DOHH2 (cell line): ENCODE measurements at regions not wholly inside any gene's neighbourhood (a gene's known extent, or its start where the extent isn't known, plus 50 kb on each side); places are given as distances from the start of the nearest gene placed in this dataset.

Experiments
- EZH2phosphoT487 ChIP-seq: fragments of 200-600 bp; sonication (generic); IDR thresholded peaks from 2 replicates; pipeline ENCODE4 v1.6.1; 2017; ENCODE audit warnings: borderline replicate concordance, mild to moderate bottlenecking, antibody characterized with exemption, low read length, moderate library complexity, mixed read lengths
- TF ChIP-seq, protein P1 (sequence below): fragments of 200-600 bp; sonication (generic); IDR thresholded peaks from one replicate; pipeline ENCODE4 v1.5.1; 2014; ENCODE audit warnings: antibody characterized with exemption, mild to moderate bottlenecking, low read depth, low read length; ENCODE audit not compliant: poor library complexity, severe bottlenecking

DNA sequence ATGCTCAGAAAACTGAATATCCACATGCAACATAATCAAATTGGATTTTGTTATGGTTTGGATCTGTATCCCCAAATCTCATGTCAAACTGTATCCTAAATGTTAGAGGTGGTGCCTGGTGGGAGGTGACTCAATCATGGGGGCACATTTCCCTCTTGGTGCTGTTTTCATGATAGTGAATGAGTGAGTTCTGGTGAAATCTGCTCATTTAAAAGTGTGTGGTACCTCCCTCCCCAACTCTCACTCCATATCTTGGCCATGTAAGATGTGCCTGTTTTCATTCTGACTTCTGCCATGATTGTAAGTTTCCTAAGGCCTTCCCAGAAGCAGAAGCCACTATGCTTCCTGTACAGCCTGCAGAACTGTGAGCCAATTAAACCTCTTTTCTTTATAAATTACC lies 239.6 kb upstream of the KLF14 start:
- TF ChIP-seq, protein P1, sequence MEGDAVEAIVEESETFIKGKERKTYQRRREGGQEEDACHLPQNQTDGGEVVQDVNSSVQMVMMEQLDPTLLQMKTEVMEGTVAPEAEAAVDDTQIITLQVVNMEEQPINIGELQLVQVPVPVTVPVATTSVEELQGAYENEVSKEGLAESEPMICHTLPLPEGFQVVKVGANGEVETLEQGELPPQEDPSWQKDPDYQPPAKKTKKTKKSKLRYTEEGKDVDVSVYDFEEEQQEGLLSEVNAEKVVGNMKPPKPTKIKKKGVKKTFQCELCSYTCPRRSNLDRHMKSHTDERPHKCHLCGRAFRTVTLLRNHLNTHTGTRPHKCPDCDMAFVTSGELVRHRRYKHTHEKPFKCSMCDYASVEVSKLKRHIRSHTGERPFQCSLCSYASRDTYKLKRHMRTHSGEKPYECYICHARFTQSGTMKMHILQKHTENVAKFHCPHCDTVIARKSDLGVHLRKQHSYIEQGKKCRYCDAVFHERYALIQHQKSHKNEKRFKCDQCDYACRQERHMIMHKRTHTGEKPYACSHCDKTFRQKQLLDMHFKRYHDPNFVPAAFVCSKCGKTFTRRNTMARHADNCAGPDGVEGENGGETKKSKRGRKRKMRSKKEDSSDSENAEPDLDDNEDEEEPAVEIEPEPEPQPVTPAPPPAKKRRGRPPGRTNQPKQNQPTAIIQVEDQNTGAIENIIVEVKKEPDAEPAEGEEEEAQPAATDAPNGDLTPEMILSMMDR: no peak
- no peak for TF ChIP-seq EZH2phosphoT487
